Activated CD8-positive, alpha-beta T cell treated with anti-CD3 and anti-CD28 coated beads for 36 hours (primary cell): ENCODE measurements at regions not wholly inside any gene's neighbourhood (a gene's known extent, or its start where the extent isn't known, plus 50 kb on each side); places are given as distances from the start of the nearest gene placed in this dataset.

Experiments
- ATAC-seq: fragments of 200-7000 bp; cut with Tn5 transposase; one replicate; pipeline ENCODE4 v1.10.0; 2021; ENCODE audit warnings: mild to moderate bottlenecking, moderate library complexity
- CTCF ChIA-PET: fragments of 350-600 bp; sonication (Branson Sonifier 250); formaldehyde crosslinking; loops from one replicate; lab custom pipeline; 2021; ENCODE audit warnings: antibody characterized with exemption; lab: Charles Lee
- POLR2A ChIA-PET: fragments of 350-600 bp; sonication (Branson Sonifier 250); formaldehyde crosslinking; loops from one replicate; lab custom pipeline; 2021; ENCODE audit warnings: antibody characterized with exemption; lab: Charles Lee
- DNase-seq: peaks from one replicate; pipeline ENCODE4 v3.0.0-alpha.2; 2020
- H3K27ac Mint-ChIP-seq: one replicate; pipeline ENCODE4 v1.8.0; 2021; ENCODE audit warnings: mild to moderate bottlenecking, mixed read lengths
- H3K27me3 Mint-ChIP-seq: one replicate; pipeline ENCODE4 v1.8.0; 2021; ENCODE audit warnings: mixed read lengths
- H3K36me3 Mint-ChIP-seq: one replicate; pipeline ENCODE4 v1.8.0; 2021; ENCODE audit warnings: low read depth, mixed read lengths
- H3K4me1 Mint-ChIP-seq: one replicate; pipeline ENCODE4 v1.8.0; 2021; ENCODE audit warnings: low read depth, mixed read lengths
- H3K4me3 Mint-ChIP-seq: one replicate; pipeline ENCODE4 v1.8.0; 2021; ENCODE audit warnings: mild to moderate bottlenecking, moderate library complexity, mixed read lengths
- H3K9me3 Mint-ChIP-seq: one replicate; pipeline ENCODE4 v1.8.0; 2021; ENCODE audit warnings: mixed read lengths
- CTCF ChIP-seq: fragments of 200-600 bp; IDR thresholded peaks from one replicate; pipeline ENCODE4 v1.8.0; 2022; ENCODE audit warnings: antibody characterized with exemption, mild to moderate bottlenecking
- intact Hi-C: fragments of 100-400 bp; cut with micrococcal nuclease; formaldehyde crosslinking; loops from one replicate; pipeline ENCODE4 v1.10.0; 2022

- no peak overlapping the region for H3K27ac Mint-ChIP-seq
- peaks cover 4% of the 10 kb centered on the region for H3K9me3 Mint-ChIP-seq
- ChIA-PET POLR2A (no interaction called here), CTCF (no interaction called here)
- TF ChIP-seq CTCF: no peak
- no peaks in the 10 kb centered on the region for H3K4me1 Mint-ChIP-seq
- DNase-seq (no peak), ATAC-seq (no peak)
- no peaks in the 10 kb centered on the region for H3K27me3 Mint-ChIP-seq
- H3K36me3 Mint-ChIP-seq: no peaks in the 10 kb centered on the region
- no peak overlapping the region for H3K4me3 Mint-ChIP-seq
- intact Hi-C loops: no loop called here
These were observed 1226.4 kb downstream of the NSUN3 start for GRCh38 chr3:95289295-95289694.

GRCh38 chr3:95297581-95297980 lies 1234.7 kb downstream of the NSUN3 start:
- Mint-ChIP-seq H3K4me3 (no peak overlapping the region), H3K9me3 (peaks cover 7% of the 10 kb centered on the region), H3K27ac (no peak overlapping the region), H3K36me3 (no peaks in the 10 kb centered on the region), H3K27me3 (no peaks in the 10 kb centered on the region), H3K4me1 (no peaks in the 10 kb centered on the region)
- TF ChIP-seq CTCF: no peak
- POLR2A ChIA-PET: no interaction called here
- no peak for DNase-seq
- intact Hi-C loops: no loop called here
- ATAC-seq: no peak
- CTCF ChIA-PET: no interaction called here

GRCh38 chr3:95302044-95302443 lies 1239.2 kb downstream of the NSUN3 start:
- DNase-seq (no peak), ATAC-seq (no peak)
- no peaks in the 10 kb centered on the region for H3K36me3 Mint-ChIP-seq
- intact Hi-C loops: no loop called here
- H3K4me3 Mint-ChIP-seq: no peak overlapping the region
- no peaks in the 10 kb centered on the region for H3K4me1 Mint-ChIP-seq
- H3K9me3 Mint-ChIP-seq: peaks cover 6% of the 10 kb centered on the region
- ChIA-PET CTCF (no interaction called here), POLR2A (no interaction called here)
- H3K27ac Mint-ChIP-seq: no peak overlapping the region
- H3K27me3 Mint-ChIP-seq: no peaks in the 10 kb centered on the region
- TF ChIP-seq CTCF: no peak

- no peak for DNase-seq
- POLR2A ChIA-PET: no interaction called here
These were observed 1247.7 kb downstream of the NSUN3 start for GRCh38 chr3:95310560-95310959.

GRCh38 chr3:95311272-95311671 lies 1248.4 kb downstream of the NSUN3 start:
- intact Hi-C loops: no loop called here
- ATAC-seq: no peak
- no peaks in the 10 kb centered on the region for H3K27me3 Mint-ChIP-seq
- H3K9me3 Mint-ChIP-seq: peaks cover 15% of the 10 kb centered on the region
- POLR2A ChIA-PET: no interaction called here
- no peak overlapping the region for H3K4me3 Mint-ChIP-seq
- TF ChIP-seq CTCF: no peak
- no peak overlapping the region for H3K27ac Mint-ChIP-seq
- no peaks in the 10 kb centered on the region for H3K4me1 Mint-ChIP-seq
- CTCF ChIA-PET: no interaction called here
- no peak for DNase-seq
- no peaks in the 10 kb centered on the region for H3K36me3 Mint-ChIP-seq

More at GRCh38 chr3:95310560-95310959, 1247.7 kb downstream of the NSUN3 start:
- ATAC-seq: no peak
- Mint-ChIP-seq H3K9me3 (peaks cover 13% of the 10 kb centered on the region), H3K4me1 (no peaks in the 10 kb centered on the region), H3K27me3 (no peaks in the 10 kb centered on the region), H3K36me3 (no peaks in the 10 kb centered on the region), H3K4me3 (no peak overlapping the region), H3K27ac (no peak overlapping the region)
- TF ChIP-seq CTCF: no peak
- CTCF ChIA-PET: no interaction called here
- intact Hi-C loops: no loop called here
